ENCODE measurements at regions not wholly inside any gene's neighbourhood (a gene's known extent, or its start where the extent isn't known, plus 50 kb on each side); places are given as distances from the start of the nearest gene placed in this dataset.

- H3K27me3 ChIP-seq: no peaks in the 10 kb centered on the region
- H4K20me1 ChIP-seq (ENCODE audit: insufficient read depth, poor library complexity, severe bottlenecking): no peaks in the 10 kb centered on the region
- no peaks in the 10 kb centered on the region for H3K9me3 ChIP-seq (ENCODE audit: low read depth)
- WGBS (ENCODE audit: low lambda C conversion rate, missing lambda C conversion rate): 52% methylated on average over 3 of the region's 3 CpGs
- H2AFZ ChIP-seq: no peak overlapping the region
- H3K4me3 ChIP-seq: no peak overlapping the region
- no peaks in the 10 kb centered on the region for H3K36me3 ChIP-seq (replicated peaks; ENCODE audit: insufficient read depth, low read depth)
- no peaks in the 10 kb centered on the region for H3K4me1 ChIP-seq (ENCODE audit: insufficient read depth)
- TF ChIP-seq CTCF (IDR thresholded peaks at IDR 0.05; ENCODE audit: poor library complexity) (no peak), EZH2phosphoT487 (IDR thresholded peaks at IDR 0.05; ENCODE audit: low read depth, severe bottlenecking, unreplicated experiment) (no peak), EZH2 (IDR thresholded peaks at IDR 0.05; ENCODE audit: borderline replicate concordance) (no peak)
- no peaks in the 10 kb centered on the region for H3K79me2 ChIP-seq
- H3K4me2 ChIP-seq: no peak overlapping the region
- no peak for DNase-seq (ENCODE audit: low spot score)
- H3K9me2 ChIP-seq (replicated peaks; ENCODE audit: insufficient read depth): no peaks in the 10 kb centered on the region
- no peak overlapping the region for H3K27ac ChIP-seq
These were observed 105.7 kb downstream of the HOXA1 start for GRCh38 chr7:26989897-26990670.

- Histone ChIP-seq H3K9me2 (replicated peaks; ENCODE audit: insufficient read depth) (no peaks in the 10 kb centered on the region), H4K20me1 (ENCODE audit: insufficient read depth, poor library complexity, severe bottlenecking) (no peaks in the 10 kb centered on the region), H3K4me1 (ENCODE audit: insufficient read depth) (no peaks in the 10 kb centered on the region), H3K9me3 (ENCODE audit: low read depth) (no peaks in the 10 kb centered on the region), H3K4me3 (no peak overlapping the region), H3K27ac (no peak overlapping the region), H3K4me2 (no peak overlapping the region), H3K79me2 (no peaks in the 10 kb centered on the region), H3K27me3 (no peaks in the 10 kb centered on the region), H2AFZ (no peak overlapping the region), H3K36me3 (replicated peaks; ENCODE audit: insufficient read depth, low read depth) (no peaks in the 10 kb centered on the region)
- no peak for DNase-seq (ENCODE audit: low spot score)
- WGBS (ENCODE audit: low lambda C conversion rate, missing lambda C conversion rate): 47% methylated on average over 9 of the region's 9 CpGs
- TF ChIP-seq CTCF (IDR thresholded peaks at IDR 0.05; ENCODE audit: poor library complexity) (no peak), EZH2phosphoT487 (IDR thresholded peaks at IDR 0.05; ENCODE audit: low read depth, severe bottlenecking, unreplicated experiment) (no peak), EZH2 (IDR thresholded peaks at IDR 0.05; ENCODE audit: borderline replicate concordance) (no peak)
These were observed 106.9 kb downstream of the HOXA1 start for GRCh38 chr7:26988836-26989374.

GRCh38 chr7:26987338-26987737 lies 108.5 kb downstream of the HOXA1 start:
- H3K9me2 ChIP-seq (replicated peaks; ENCODE audit: insufficient read depth): no peaks in the 10 kb centered on the region

More at GRCh38 chr7:26987338-26987737, 108.5 kb downstream of the HOXA1 start:
- Histone ChIP-seq H3K4me1 (ENCODE audit: insufficient read depth) (no peaks in the 10 kb centered on the region), H2AFZ (no peak overlapping the region), H4K20me1 (ENCODE audit: insufficient read depth, poor library complexity, severe bottlenecking) (no peaks in the 10 kb centered on the region), H3K27ac (no peak overlapping the region), H3K79me2 (no peaks in the 10 kb centered on the region), H3K4me2 (no peak overlapping the region), H3K9me3 (ENCODE audit: low read depth) (no peaks in the 10 kb centered on the region), H3K36me3 (replicated peaks; ENCODE audit: insufficient read depth, low read depth) (no peaks in the 10 kb centered on the region), H3K4me3 (no peak overlapping the region), H3K27me3 (no peaks in the 10 kb centered on the region)
- TF ChIP-seq EZH2 (IDR thresholded peaks at IDR 0.05; ENCODE audit: borderline replicate concordance) (no peak), CTCF (IDR thresholded peaks at IDR 0.05; ENCODE audit: poor library complexity) (no peak), EZH2phosphoT487 (IDR thresholded peaks at IDR 0.05; ENCODE audit: low read depth, severe bottlenecking, unreplicated experiment) (no peak)
- WGBS (ENCODE audit: low lambda C conversion rate, missing lambda C conversion rate): 47% methylated on average over 3 of the region's 3 CpGs
- DNase-seq (ENCODE audit: low spot score): no peak

All from hepatocyte (in vitro differentiated cells).